ENCODE measurements at regions not wholly inside any gene's neighbourhood (a gene's known extent, or its start where the extent isn't known, plus 50 kb on each side); places are given as distances from the start of the nearest gene placed in this dataset.

GRCh38 chr1:8214501-8215173 lies 103.3 kb upstream of the SLC45A1 start:
- peak overlapping the region; percentile 59 to 94; a peak in 3 of 4 replicates for H4K8ac ChIP-seq (ENCODE audit: low read depth in 2 of 2, low read length in 2 of 2)
- no CpG with 5 or more reads among the region's 6 CpGs for WGBS, 2 experiments (ENCODE audit: extremely low coverage in 2 of 2, insufficient read length in 1 of 2)
- H3K27ac ChIP-seq (ENCODE audit: insufficient read depth, low read length): peak overlapping the region; percentile 3; the same call in 1 of the 2 replicates
- peak overlapping the region; percentile 33 for H4K5ac ChIP-seq (ENCODE audit: low read depth, low read length)
- H2BK5ac ChIP-seq (ENCODE audit: low read depth, low read length, poor library complexity, severe bottlenecking): peak overlapping the region; percentile 27
- TF ChIP-seq, protein P1, sequence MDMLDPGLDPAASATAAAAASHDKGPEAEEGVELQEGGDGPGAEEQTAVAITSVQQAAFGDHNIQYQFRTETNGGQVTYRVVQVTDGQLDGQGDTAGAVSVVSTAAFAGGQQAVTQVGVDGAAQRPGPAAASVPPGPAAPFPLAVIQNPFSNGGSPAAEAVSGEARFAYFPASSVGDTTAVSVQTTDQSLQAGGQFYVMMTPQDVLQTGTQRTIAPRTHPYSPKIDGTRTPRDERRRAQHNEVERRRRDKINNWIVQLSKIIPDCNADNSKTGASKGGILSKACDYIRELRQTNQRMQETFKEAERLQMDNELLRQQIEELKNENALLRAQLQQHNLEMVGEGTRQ (IDR thresholded peaks at IDR 0.05; ENCODE audit: low read depth, low read length): no peak
- TF ChIP-seq CTCF (conservative IDR thresholded peaks at IDR 0.05; ENCODE audit: low read depth, low read length): 0 out of 2 replicates have a peak, but pooled peaks have one; percentile 10
- intact Hi-C loops (cut with micrococcal nuclease): no loop called here
- H3K4me3 ChIP-seq (ENCODE audit: insufficient read depth, low read depth, low read length): no peak overlapping the region
- peak overlapping the region; percentile 43; the same call in 1 of the 2 replicates for H3K14ac ChIP-seq (replicated peaks; ENCODE audit: low read depth, low read length)
- H4K20me1 ChIP-seq (ENCODE audit: insufficient read depth, low read length): no peaks in the 10 kb centered on the region
- peak overlapping the region; percentile 91 for H2BK20ac ChIP-seq (ENCODE audit: low read depth, low read length)
- POLR2A ChIA-PET (ENCODE audit: unreplicated experiment): no interaction called here
- peak overlapping the region; percentile 99; the same call in 1 of the 2 replicates for H4K91ac ChIP-seq (ENCODE audit: insufficient read depth, low read depth, low read length)
- H2AK9ac ChIP-seq (replicated peaks; ENCODE audit: low read depth, low read length, poor library complexity): no peak overlapping the region
- H3K4me1 ChIP-seq (ENCODE audit: control insufficient read depth, insufficient read depth, low read length): peaks cover 57% of the 10 kb centered on the region
- peak overlapping the region; percentile 32; the same call in 1 of the 2 replicates for H2AK5ac ChIP-seq (ENCODE audit: low read depth, low read length)
- H3K4me2 ChIP-seq (ENCODE audit: low read depth, low read length): no peak overlapping the region
- H3K9me3 ChIP-seq (ENCODE audit: control insufficient read depth, insufficient read depth, low read length): no peaks in the 10 kb centered on the region
- peak overlapping the region; percentile 81 for H2BK120ac ChIP-seq (ENCODE audit: low read depth, low read length)
- dilution Hi-C loops (cut with HindIII; ENCODE audit: low sequenced_read_pairs, unreplicated experiment): no loop called here
- ATAC-seq (ENCODE audit: low read depth) (no peak), DNase-seq (no peak)
- H2BK15ac ChIP-seq (ENCODE audit: low read depth, low read length): peak overlapping the region; percentile 69
- H3K9ac ChIP-seq (ENCODE audit: low read depth, low read length): no peak overlapping the region
- no peak overlapping the region for H2AFZ ChIP-seq (replicated peaks; ENCODE audit: low read length, poor library complexity)
- peaks cover 45% of the 10 kb centered on the region for H3K9me1 ChIP-seq (ENCODE audit: insufficient read depth, low read length)
- H3K36me3 ChIP-seq (ENCODE audit: control insufficient read depth, insufficient read depth, low read length): no peaks in the 10 kb centered on the region
- H3K23ac ChIP-seq (ENCODE audit: low read depth, low read length): peak overlapping the region; percentile 41; the same call in 1 of the 2 replicates
- peak overlapping the region; percentile 75 for H3K18ac ChIP-seq (ENCODE audit: low read depth, low read length)
- CTCF ChIA-PET: interaction anchor here (1.0 kb wide), 1 partner anchor 151 kb away, joined by 3 read pairs; no protein-coding TSS in a partner anchor
- BruUV-seq (replicated peaks): no TSS peak
- no peaks in the 10 kb centered on the region for H3K27me3 ChIP-seq (ENCODE audit: control insufficient read depth, insufficient read depth, low read length)
- no peak overlapping the region for H3K56ac ChIP-seq (ENCODE audit: extremely low read depth, insufficient read depth, low read length)
- peak overlapping the region; percentile 44 for H3K4ac ChIP-seq (ENCODE audit: low read depth, low read length)
- in situ Hi-C loops (cut with MboI; ENCODE audit: low sequenced_read_pairs): loop anchor here (10.0 kb wide), 1 partner anchor 180 kb away; no protein-coding TSS in a partner anchor
- peaks cover 3 to 5% of the 10 kb centered on the region in 2 experiments; a peak in 2 of 4 replicates for H3K79me1 ChIP-seq (ENCODE audit: low read depth in 1 of 2, low read length in 2 of 2)
